ENCODE measurements at regions not wholly inside any gene's neighbourhood (a gene's known extent, or its start where the extent isn't known, plus 50 kb on each side); places are given as distances from the start of the nearest gene placed in this dataset.

DNA sequence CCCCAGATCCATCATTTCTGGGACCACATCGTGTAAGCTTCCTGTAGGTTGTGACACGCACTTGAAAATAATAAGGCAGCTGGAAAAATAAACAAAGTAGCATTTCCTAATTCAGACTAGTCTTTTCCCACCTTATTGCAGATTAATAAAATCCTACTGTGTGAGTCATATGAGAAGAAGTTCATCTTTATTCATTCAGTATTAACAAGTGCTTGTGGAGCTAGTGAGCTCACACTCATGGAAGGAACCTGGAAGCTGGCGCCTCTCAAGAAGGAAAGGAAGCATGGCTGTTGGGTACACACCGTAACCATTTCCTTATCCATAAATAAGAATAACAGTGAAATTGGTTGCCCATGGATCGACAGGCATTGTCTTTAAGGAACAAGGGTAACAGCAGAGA lies 152.6 kb upstream of the PFKP start:
- H3K9me3 ChIP-seq (ENCODE audit: control insufficient read depth in 5 of 5, low read length in 5 of 5) = no peaks in the 10 kb centered on the region
- H3K9ac ChIP-seq (ENCODE audit: low read length in 5 of 5) = no peak overlapping the region
- H3K4me3 ChIP-seq (ENCODE audit: low read depth in 1 of 5, low read length in 5 of 5) = no peak overlapping the region
- H3K4me1 ChIP-seq (ENCODE audit: control insufficient read depth in 5 of 5, insufficient read depth in 5 of 5, low read length in 5 of 5) = peaks cover 0 to 7% (median 0%) of the 10 kb centered on the region in 5 donors
- H3K27ac ChIP-seq (ENCODE audit: low read depth, low read length) = no peak overlapping the region
- peaks cover 0 to 4% (median 0%) of the 10 kb centered on the region in 5 donors for H3K27me3 ChIP-seq (ENCODE audit: control insufficient read depth in 5 of 5, insufficient read depth in 4 of 5, low read length in 5 of 5)
- no peaks in the 10 kb centered on the region for H3K36me3 ChIP-seq (ENCODE audit: control insufficient read depth in 5 of 5, insufficient read depth in 5 of 5, low read length in 5 of 5)

DNA sequence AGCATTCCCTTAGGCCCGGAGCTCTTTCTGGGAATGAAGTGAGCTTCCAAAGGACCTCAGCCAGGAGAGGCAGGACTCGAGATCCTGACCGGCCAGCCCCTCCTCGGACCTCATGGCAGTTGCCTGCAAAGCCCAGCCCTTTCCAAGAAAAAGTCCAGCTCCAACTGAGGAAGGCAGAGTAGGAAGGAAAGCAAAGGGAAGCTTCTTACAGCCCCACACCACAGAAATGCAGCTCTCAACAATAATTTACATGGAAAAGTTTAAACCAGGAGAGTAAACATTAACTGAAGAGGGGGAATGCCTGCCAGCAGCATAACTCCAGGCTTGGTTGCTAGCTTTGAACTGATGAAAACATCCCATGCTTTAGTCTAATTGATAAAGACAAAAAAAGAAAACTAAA lies 153.9 kb upstream of the PFKP start:
- H3K9ac ChIP-seq (ENCODE audit: low read length in 5 of 5) = no peak overlapping the region
- peaks cover 0 to 4% (median 0%) of the 10 kb centered on the region in 5 donors for H3K27me3 ChIP-seq (ENCODE audit: control insufficient read depth in 5 of 5, insufficient read depth in 4 of 5, low read length in 5 of 5)
- no peak overlapping the region for H3K4me3 ChIP-seq (ENCODE audit: low read depth in 1 of 5, low read length in 5 of 5)
- H3K9me3 ChIP-seq (ENCODE audit: control insufficient read depth in 5 of 5, low read length in 5 of 5) = no peaks in the 10 kb centered on the region
- no peaks in the 10 kb centered on the region for H3K36me3 ChIP-seq (ENCODE audit: control insufficient read depth in 5 of 5, insufficient read depth in 5 of 5, low read length in 5 of 5)
- no peak overlapping the region for H3K27ac ChIP-seq (ENCODE audit: low read depth, low read length)
- no peaks in the 10 kb centered on the region for H3K4me1 ChIP-seq (ENCODE audit: control insufficient read depth in 5 of 5, insufficient read depth in 5 of 5, low read length in 5 of 5)

DNA sequence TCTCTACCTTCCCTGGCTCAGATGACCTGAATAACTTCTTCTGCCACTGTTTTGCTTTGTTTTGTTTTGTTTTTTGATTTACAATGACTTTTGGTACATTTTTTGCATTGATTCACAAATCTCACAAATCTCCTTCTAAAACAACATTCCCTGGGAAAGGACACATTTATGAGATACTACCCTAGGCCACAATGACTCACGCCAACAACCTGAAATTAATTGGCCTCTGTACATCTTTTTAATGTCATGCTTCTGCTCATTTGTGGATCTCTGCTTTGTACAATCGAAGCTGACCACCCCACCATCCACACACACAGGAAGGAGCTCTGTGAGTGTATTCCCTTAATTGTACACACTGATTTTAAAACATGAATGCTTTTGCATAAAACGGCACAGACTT lies 156.7 kb upstream of the PFKP start:
- no peak overlapping the region for H3K4me3 ChIP-seq (ENCODE audit: low read depth in 1 of 5, low read length in 5 of 5)
- no peaks in the 10 kb centered on the region for H3K4me1 ChIP-seq (ENCODE audit: control insufficient read depth in 5 of 5, insufficient read depth in 5 of 5, low read length in 5 of 5)
- H3K27ac ChIP-seq (ENCODE audit: low read depth, low read length) = no peak overlapping the region

DNA sequence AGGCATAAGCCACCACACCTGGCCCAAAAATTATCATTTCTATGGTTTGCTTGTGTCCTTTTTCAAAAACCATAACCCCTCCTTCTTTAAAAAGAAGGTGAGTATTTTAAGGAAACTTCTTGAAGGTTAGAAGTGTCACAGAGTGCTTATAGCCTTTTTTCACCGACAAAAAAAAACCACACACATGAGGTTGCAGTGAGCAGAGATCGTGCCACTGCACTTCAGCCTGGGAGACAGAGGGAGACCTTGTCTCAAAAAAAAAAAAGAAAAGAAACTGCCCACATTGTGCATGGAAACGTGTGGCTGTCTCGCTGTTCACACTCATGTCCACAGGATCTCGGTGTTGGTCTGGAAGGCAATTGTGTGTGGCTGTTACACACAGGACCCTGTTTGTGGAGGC lies 157.4 kb upstream of the PFKP start:
- Histone ChIP-seq H3K36me3 (ENCODE audit: control insufficient read depth in 5 of 5, insufficient read depth in 5 of 5, low read length in 5 of 5) (no peaks in the 10 kb centered on the region), H3K4me1 (ENCODE audit: control insufficient read depth in 5 of 5, insufficient read depth in 5 of 5, low read length in 5 of 5) (no peaks in the 10 kb centered on the region), H3K9ac (ENCODE audit: low read length in 5 of 5) (no peak overlapping the region), H3K27ac (ENCODE audit: low read depth, low read length) (no peak overlapping the region), H3K4me3 (ENCODE audit: low read depth in 1 of 5, low read length in 5 of 5) (no peak overlapping the region), H3K27me3 (ENCODE audit: control insufficient read depth in 5 of 5, insufficient read depth in 4 of 5, low read length in 5 of 5) (peaks cover 0 to 4% (median 2%) of the 10 kb centered on the region in 5 donors), H3K9me3 (ENCODE audit: control insufficient read depth in 5 of 5, low read length in 5 of 5) (no peaks in the 10 kb centered on the region)

More for the DNA sequence above, 156.7 kb upstream of the PFKP start:
- H3K9ac ChIP-seq (ENCODE audit: low read length in 5 of 5) = no peak overlapping the region
- peaks cover 0 to 4% (median 2%) of the 10 kb centered on the region in 5 donors for H3K27me3 ChIP-seq (ENCODE audit: control insufficient read depth in 5 of 5, insufficient read depth in 4 of 5, low read length in 5 of 5)
- H3K9me3 ChIP-seq (ENCODE audit: control insufficient read depth in 5 of 5, low read length in 5 of 5) = no peaks in the 10 kb centered on the region
- H3K36me3 ChIP-seq (ENCODE audit: control insufficient read depth in 5 of 5, insufficient read depth in 5 of 5, low read length in 5 of 5) = no peaks in the 10 kb centered on the region

GRCh38 chr10:2908851-2909630 lies 158.3 kb upstream of the PFKP start:
- Histone ChIP-seq H3K9ac (ENCODE audit: low read length in 5 of 5) (no peak overlapping the region), H3K4me3 (ENCODE audit: low read depth in 1 of 5, low read length in 5 of 5) (no peak overlapping the region), H3K9me3 (ENCODE audit: control insufficient read depth in 5 of 5, low read length in 5 of 5) (no peaks in the 10 kb centered on the region), H3K36me3 (ENCODE audit: control insufficient read depth in 5 of 5, insufficient read depth in 5 of 5, low read length in 5 of 5) (no peaks in the 10 kb centered on the region), H3K4me1 (ENCODE audit: control insufficient read depth in 5 of 5, insufficient read depth in 5 of 5, low read length in 5 of 5) (no peaks in the 10 kb centered on the region), H3K27me3 (ENCODE audit: control insufficient read depth in 5 of 5, insufficient read depth in 4 of 5, low read length in 5 of 5) (peaks cover 0 to 4% (median 2%) of the 10 kb centered on the region in 5 donors), H3K27ac (ENCODE audit: low read depth, low read length) (no peak overlapping the region)

DNA sequence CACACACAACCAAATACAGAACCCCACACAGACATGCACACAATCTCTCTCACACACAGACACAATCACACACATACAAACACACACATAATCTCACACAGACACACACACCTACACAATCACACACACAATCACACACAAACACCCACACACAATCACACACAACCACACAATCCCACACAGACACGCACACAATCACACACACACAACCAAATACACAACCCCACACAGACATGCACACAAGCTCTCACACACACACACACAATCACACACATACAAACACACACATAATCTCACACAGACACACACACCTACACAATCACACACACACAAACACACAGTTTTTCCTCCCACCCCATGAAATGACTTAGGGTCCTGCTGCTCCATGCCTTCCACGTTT lies 160.4 kb upstream of the PFKP start:
- Histone ChIP-seq H3K9me3 (ENCODE audit: control insufficient read depth in 5 of 5, low read length in 5 of 5) (no peaks in the 10 kb centered on the region), H3K27me3 (ENCODE audit: control insufficient read depth in 5 of 5, insufficient read depth in 4 of 5, low read length in 5 of 5) (peaks cover 3 to 11% (median 5%) of the 10 kb centered on the region in 5 donors), H3K4me3 (ENCODE audit: low read depth in 1 of 5, low read length in 5 of 5) (no peak overlapping the region), H3K9ac (ENCODE audit: low read length in 5 of 5) (no peak overlapping the region), H3K4me1 (ENCODE audit: control insufficient read depth in 5 of 5, insufficient read depth in 5 of 5, low read length in 5 of 5) (no peaks in the 10 kb centered on the region), H3K27ac (ENCODE audit: low read depth, low read length) (no peak overlapping the region), H3K36me3 (ENCODE audit: control insufficient read depth in 5 of 5, insufficient read depth in 5 of 5, low read length in 5 of 5) (no peaks in the 10 kb centered on the region)

GRCh38 chr10:2905851-2906250 lies 161.5 kb upstream of the PFKP start:
- Histone ChIP-seq H3K4me1 (ENCODE audit: control insufficient read depth in 5 of 5, insufficient read depth in 5 of 5, low read length in 5 of 5) (no peaks in the 10 kb centered on the region), H3K36me3 (ENCODE audit: control insufficient read depth in 5 of 5, insufficient read depth in 5 of 5, low read length in 5 of 5) (no peaks in the 10 kb centered on the region), H3K4me3 (ENCODE audit: low read depth in 1 of 5, low read length in 5 of 5) (no peak overlapping the region), H3K9me3 (ENCODE audit: control insufficient read depth in 5 of 5, low read length in 5 of 5) (no peaks in the 10 kb centered on the region), H3K27ac (ENCODE audit: low read depth, low read length) (no peak overlapping the region), H3K27me3 (ENCODE audit: control insufficient read depth in 5 of 5, insufficient read depth in 4 of 5, low read length in 5 of 5) (peaks cover 3 to 11% (median 5%) of the 10 kb centered on the region in 5 donors), H3K9ac (ENCODE audit: low read length in 5 of 5) (no peak overlapping the region)

DNA sequence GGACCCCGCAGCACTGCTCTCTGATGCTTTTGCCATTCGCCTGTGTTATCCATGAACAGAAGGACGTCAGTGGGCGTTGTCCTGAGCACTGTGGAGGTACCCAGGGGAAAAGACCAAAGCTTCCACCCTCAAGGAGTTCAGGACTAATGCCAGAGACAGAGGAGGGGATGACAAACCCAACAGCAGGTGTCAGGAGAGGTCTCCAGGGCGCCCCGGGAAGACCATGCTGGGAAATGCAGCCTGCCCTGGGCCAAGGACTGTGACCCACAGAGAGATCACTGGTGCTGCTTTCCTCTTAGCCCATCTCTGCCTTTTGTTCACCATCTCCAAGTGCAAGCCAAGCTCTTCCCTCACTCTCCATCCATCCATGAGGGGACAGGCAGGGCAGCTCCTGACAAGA lies 166.8 kb upstream of the PFKP start:
- Histone ChIP-seq H3K27ac (ENCODE audit: low read depth, low read length) (no peak overlapping the region), H3K9ac (ENCODE audit: low read length in 5 of 5) (no peak overlapping the region), H3K4me1 (ENCODE audit: control insufficient read depth in 5 of 5, insufficient read depth in 5 of 5, low read length in 5 of 5) (peaks cover 0 to 8% (median 0%) of the 10 kb centered on the region in 5 donors), H3K36me3 (ENCODE audit: control insufficient read depth in 5 of 5, insufficient read depth in 5 of 5, low read length in 5 of 5) (no peaks in the 10 kb centered on the region), H3K9me3 (ENCODE audit: control insufficient read depth in 5 of 5, low read length in 5 of 5) (no peaks in the 10 kb centered on the region), H3K27me3 (ENCODE audit: control insufficient read depth in 5 of 5, insufficient read depth in 4 of 5, low read length in 5 of 5) (peaks cover 3 to 11% (median 5%) of the 10 kb centered on the region in 5 donors), H3K4me3 (ENCODE audit: low read depth in 1 of 5, low read length in 5 of 5) (no peak overlapping the region)

DNA sequence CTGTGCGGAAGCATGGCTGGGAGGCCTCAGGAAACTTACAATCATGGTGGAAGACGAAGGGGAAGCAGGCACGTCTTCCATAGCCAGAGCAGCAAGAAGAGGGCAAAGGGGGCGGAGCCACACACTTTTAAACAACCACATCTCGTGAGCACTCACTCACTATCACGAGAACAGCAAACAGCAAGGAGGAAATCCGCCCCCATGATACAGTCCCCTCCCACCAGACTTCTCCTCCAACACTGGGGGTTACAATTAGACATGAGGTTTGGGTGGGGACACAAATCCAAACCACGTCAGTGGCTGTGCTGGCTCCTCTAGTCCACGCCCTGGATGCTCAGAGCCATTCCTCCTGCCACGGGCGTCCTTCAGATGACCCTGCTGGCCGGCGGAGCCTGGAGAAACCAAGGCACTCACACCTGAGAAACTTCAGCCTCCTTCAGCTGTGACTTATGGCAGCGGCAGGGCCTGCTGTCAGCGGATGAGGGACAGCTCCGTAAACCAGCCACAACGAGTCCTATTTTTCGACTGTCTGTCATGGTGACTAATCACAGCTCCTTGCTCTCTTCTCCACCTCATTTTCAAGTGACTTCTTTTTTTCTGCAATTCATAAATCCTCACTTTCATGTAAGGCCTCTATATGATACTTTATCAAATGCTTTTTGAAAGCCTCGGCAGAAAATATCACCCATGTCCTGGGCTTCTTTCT lies 167.9 kb upstream of the PFKP start:
- Histone ChIP-seq H3K27me3 (ENCODE audit: control insufficient read depth in 5 of 5, insufficient read depth in 4 of 5, low read length in 5 of 5) (peaks cover 3 to 11% (median 5%) of the 10 kb centered on the region in 5 donors), H3K4me3 (ENCODE audit: low read depth in 1 of 5, low read length in 5 of 5) (no peak overlapping the region), H3K9me3 (ENCODE audit: control insufficient read depth in 5 of 5, low read length in 5 of 5) (no peaks in the 10 kb centered on the region), H3K36me3 (ENCODE audit: control insufficient read depth in 5 of 5, insufficient read depth in 5 of 5, low read length in 5 of 5) (no peaks in the 10 kb centered on the region), H3K4me1 (ENCODE audit: control insufficient read depth in 5 of 5, insufficient read depth in 5 of 5, low read length in 5 of 5) (peaks cover 0 to 8% (median 0%) of the 10 kb centered on the region in 5 donors), H3K27ac (ENCODE audit: low read depth, low read length) (no peak overlapping the region), H3K9ac (ENCODE audit: low read length in 5 of 5) (no peak overlapping the region)

GRCh38 chr10:2898509-2898860 lies 168.9 kb upstream of the PFKP start:
- H3K36me3 ChIP-seq (ENCODE audit: control insufficient read depth in 5 of 5, insufficient read depth in 5 of 5, low read length in 5 of 5) = no peaks in the 10 kb centered on the region
- H3K9ac ChIP-seq (ENCODE audit: low read length in 5 of 5) = no peak overlapping the region
- H3K27ac ChIP-seq (ENCODE audit: low read depth, low read length) = no peak overlapping the region
- H3K27me3 ChIP-seq (ENCODE audit: control insufficient read depth in 5 of 5, insufficient read depth in 4 of 5, low read length in 5 of 5) = peaks cover 0 to 6% (median 2%) of the 10 kb centered on the region in 5 donors
- peaks cover 0 to 8% (median 0%) of the 10 kb centered on the region in 5 donors for H3K4me1 ChIP-seq (ENCODE audit: control insufficient read depth in 5 of 5, insufficient read depth in 5 of 5, low read length in 5 of 5)
- H3K9me3 ChIP-seq (ENCODE audit: control insufficient read depth in 5 of 5, low read length in 5 of 5) = no peaks in the 10 kb centered on the region
- no peak overlapping the region for H3K4me3 ChIP-seq (ENCODE audit: low read depth in 1 of 5, low read length in 5 of 5)

Data from subcutaneous abdominal adipose tissue (tissue), 5 donors.